HG03469 (cell line): ENCODE measurements at regions not wholly inside any gene's neighbourhood (a gene's known extent, or its start where the extent isn't known, plus 50 kb on each side); places are given as distances from the start of the nearest gene placed in this dataset.
A peak's percentile ranks its signal among the peaks of the same experiment; 100 is the strongest.

Source experiments
- ATAC-seq: cut with Tn5 transposase; IDR thresholded peaks from one replicate; pipeline ENCODE4 v1.9.1; 2021; ENCODE audit warnings: mild to moderate bottlenecking, moderate library complexity, moderate number of reproducible peaks; ENCODE audit not compliant: unreplicated experiment

DNA sequence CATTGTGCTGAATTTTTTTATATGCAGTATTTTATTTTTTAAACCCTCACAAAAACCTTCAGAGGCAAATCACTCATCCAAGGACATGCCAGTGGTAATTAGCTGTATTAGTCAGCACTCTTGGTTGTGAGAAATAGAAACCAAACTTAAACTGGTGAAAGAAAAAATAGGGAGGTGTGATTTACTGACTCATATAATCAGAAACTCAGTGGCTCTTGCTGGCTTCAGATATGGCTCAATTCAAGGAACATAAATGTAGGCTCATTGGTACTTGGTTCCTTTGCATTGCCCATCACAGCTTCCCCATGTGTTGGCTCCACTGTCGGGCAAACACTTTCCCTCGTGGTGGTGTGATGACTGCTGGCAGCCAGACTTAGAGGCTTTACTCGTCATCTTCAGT, 497.2 kb downstream of the MAT2B start:
- peak; percentile 45 for ATAC-seq

DNA sequence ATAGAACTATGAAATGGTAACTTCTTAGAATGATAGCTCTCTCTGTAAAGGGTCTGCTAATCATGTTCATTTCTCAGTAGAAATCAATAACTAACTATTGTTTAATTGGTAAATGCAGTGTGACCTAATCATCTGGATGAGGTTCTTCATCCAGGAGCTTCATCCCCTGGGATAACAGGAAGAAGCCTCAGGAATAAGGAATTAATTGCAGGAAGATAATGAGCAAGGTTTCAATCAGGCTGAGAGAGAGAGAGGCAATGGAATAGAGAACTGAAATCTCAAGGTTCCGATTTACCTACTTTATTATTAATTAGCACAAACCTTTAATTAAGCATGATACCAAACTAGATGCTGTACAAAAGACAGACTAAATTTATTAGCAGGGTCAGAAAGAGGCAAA, 499.7 kb downstream of the MAT2B start:
- no peak for ATAC-seq

DNA sequence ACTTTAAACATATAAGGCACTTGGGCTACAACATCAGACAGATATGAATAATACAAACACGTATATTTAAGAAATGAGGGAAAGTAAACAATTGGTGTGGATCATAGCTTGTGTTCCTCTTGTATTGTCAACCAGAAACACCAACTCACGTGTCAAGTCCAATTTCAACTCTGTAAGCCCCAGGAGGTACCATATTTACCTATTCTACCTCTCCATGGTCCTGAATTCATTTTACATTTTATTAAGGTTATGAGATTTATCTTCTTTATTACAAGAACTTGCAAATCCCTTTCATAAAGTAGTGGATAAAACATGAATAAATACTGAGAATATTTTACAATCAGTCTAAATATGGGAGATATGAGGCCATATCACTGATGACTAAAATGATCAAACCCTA, 501.6 kb downstream of the MAT2B start:
- no peak for ATAC-seq

DNA sequence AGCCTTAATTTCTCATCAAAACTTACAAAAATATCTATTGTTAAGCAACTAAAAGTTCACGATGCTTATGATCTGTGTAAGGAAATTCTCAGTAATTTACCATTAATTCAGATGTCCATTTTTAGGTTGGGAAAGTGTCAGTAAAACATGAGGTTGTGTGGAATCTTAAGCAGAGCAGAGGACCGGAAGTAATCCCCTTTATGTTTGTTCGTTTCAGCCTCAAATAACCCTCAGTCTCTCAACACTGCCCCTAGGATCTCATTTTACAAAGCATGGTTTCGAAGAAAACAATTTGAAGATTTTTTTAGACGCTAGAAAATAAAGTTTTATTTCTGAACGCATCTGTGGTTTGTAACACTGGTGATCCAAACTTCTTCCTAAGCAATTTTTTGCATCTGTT, 504.2 kb downstream of the MAT2B start:
- no peak for ATAC-seq

DNA sequence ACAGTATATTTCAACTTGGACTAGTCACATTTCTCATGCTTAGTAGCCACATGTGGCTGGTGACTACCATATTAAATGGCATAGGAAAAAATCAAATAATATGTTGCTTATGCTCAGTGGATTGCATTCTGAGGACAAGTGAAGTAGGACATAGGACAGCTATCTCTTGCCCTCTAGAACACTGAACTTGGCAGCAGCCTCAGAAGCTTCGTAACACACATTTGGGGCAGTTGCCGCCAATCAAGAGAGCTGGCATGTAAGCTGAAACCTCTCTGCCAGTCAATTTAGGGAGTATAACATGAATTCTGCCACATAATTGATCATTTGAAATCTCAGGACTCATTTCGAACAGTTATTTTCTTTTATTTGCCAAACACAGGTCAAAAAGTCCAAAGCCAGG, 505.5 kb downstream of the MAT2B start:
- ATAC-seq: no peak

DNA sequence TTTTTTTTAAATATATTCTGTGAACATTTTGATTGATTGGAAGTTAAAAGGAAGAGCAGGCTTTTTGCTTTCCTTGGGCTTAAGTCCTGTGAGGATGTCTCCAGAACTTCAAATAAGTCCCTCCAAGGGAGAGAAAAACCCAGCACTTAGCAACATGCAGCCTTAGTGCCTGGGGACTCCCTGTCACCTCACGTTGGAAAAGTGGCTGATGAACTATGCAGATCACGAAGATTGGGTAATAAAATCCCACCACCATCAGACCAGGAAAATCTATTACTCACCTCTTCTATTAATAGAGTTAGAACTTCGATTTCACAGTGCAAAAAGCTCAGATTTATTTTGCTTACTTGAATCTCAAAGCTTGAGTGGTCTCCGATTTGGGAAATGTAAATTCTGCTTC, 507.0 kb downstream of the MAT2B start:
- no peak for ATAC-seq

DNA sequence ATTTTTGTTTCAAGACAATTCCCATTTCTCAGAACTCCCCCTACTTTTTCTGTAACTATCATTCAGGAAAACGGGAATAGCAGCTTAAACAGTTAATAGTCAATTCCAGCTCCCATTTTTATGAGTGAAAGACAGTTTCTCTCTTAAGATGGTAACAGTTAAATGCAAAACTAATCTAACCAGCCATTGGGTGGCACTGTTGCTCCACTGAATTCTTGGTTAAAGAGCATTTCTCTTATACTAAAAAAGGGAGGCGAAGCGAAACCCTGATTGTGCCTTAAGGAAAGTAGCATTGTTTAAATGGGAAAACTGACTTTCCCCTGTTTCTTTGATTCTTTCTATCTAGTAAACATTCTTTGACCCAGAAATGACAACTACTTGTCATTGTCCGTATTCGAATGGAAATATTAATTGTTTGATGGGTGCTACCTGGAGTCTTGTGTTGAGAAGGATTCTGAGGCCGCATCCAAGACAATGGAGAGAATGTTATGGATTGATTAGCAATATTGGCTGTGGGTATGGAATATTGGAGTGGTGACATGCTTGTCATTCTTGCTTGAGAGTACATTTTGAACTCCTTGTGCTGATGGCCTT, 507.8 kb downstream of the MAT2B start:
- ATAC-seq: peak; percentile 78

DNA sequence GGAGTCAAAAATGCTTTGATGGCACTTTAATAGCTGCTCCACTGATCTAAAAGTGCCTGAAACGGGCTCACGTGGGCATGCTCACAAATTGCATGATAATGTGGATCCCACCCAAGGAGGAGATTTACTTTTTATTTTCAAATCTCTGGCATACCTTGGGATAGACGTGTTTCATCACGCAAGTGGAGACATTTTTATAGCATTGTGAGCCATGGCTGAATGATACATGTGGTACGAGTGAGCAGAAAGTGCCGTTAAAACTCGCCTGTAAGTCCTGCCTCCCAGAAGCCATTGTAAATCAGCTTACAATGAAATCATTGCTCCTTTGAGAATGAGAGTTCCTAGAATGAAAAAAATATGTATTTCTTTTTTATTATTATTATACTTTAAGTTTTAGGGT, 514.7 kb downstream of the MAT2B start:
- ATAC-seq: no peak

DNA sequence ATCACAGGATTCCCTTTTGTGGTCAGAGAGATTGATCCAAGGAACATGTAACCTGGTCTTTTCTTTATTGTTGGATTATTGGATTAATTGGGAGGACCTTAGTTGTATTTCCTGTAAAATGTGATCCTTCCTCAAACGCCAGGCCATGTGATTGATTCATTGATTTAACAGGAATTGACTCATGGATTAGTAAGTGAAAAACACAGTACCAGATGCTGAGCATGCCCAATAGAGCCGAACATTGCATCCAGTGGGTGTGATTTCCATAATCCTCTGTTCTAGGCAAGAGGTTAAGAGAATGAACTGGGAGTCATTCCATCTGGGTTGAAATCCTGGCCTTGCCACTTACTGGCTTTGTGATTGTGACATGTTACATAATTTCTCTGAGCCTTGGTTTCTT, 522.3 kb downstream of the MAT2B start:
- ATAC-seq: no peak

DNA sequence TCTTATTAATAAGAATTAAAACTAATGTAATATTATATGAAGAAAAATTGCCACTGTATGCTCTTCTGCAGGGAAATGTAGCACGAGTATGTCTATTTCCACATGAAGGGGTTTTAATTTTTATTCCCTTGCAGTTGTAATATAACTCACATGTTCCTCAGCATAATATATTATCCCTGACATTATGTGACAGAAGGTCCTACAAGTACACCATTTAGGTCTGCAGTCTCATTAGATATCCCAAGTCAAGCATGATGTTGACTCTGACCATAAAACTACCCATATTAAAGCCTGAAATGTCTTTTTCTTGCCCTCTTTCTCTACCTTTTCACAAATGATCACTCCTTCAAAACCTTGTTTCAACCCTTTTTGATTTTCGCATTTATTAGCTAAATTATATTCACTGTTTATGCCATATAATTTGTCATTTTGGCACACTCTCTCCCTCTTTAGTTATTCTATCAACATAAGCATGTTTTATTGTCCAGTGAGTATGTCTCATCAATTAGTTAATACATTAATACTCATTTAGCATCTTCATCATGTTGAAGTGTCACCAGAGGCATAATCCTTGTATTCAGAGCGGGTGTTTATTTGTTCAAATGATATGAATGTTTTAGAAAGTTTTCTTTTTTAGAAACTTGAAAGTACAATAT, 532.8 kb downstream of the MAT2B start:
- ATAC-seq: no peak

DNA sequence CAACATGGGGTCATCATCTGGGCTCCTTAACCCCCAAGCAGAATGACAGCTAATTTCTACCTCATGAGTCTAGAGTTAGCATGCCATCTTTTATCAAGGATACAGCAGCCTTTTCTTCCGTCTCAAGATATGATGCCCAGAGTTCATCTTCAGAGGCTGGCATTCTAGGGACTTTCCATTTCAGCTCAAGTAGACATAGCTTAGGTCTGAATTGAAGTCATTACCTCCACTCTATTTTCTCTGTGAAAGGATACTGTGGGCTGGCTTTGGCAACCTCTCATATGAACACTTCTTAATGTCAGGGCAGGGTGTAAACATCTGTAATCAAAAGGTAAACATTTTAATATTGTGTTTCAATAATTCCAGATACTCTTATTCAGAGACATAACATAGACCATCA, 535.7 kb downstream of the MAT2B start:
- no peak for ATAC-seq

DNA sequence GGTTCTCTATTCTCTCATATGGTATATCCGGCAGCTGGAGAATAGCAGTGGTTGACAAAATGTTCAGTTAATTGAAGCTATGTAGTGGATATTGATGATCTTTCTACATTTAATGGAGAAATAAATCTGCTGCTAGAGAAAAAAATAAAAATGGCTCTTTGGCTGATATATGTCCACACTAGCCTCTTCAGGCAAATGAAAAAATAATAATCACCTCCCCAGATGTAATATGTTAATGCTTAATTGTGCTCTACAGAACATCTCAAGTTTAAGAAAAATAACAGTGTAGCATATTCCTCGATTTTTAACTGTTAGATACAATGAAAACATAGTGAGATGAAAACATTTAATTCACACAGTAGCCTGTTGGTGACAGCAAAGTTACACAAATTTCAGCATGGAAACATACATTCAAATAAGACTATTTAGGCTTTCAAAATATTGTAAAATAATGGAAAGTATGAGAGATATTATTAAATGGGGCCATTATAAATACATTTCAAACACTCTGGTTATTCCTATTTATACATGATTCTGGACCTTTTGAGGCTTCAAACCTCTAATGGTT, 543.0 kb downstream of the MAT2B start:
- ATAC-seq: no peak

DNA sequence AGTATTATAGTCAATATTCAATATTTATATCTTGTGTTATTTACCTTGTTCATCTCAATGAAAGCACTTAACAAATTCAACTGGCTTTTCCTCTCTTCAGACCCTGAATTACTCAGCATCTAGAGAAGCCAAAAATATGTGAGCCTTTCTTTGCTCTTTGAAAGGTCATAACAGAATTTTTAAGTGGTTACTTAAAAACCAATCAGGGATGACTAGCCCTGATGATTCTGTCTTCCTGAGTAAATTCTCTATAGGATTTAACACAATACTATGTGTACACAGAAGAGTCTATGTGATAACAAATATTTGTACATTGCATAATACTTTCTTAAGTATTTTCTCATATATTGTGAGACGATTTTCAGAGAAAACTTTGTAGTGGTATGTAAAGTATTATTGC, 546.3 kb downstream of the MAT2B start:
- ATAC-seq: no peak

DNA sequence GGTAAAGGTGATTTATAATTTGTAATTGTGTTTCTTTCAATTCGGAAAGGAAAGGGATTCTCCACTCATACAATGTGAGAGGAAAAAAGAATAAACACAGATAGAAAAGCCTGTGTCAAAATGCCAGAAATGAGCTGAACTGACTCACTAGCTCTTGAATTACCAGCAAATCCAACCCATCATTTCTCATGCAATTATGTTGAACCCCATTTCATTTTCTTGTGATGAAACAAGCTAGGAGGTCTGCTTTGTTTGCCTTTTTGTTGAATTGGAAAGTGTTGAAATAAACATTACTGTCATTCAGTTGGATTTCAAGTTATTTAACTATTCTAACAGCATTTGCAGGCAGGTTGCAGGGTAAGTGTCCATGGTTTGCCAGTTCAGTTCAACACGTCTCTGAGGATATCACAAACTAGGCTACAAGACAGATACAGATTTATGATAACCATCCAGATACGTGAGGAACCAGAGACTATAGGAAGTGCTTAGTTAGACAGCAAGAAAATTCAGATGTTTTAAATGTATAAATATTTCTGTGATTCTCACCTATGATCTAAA, 547.2 kb downstream of the MAT2B start:
- no peak for ATAC-seq

DNA sequence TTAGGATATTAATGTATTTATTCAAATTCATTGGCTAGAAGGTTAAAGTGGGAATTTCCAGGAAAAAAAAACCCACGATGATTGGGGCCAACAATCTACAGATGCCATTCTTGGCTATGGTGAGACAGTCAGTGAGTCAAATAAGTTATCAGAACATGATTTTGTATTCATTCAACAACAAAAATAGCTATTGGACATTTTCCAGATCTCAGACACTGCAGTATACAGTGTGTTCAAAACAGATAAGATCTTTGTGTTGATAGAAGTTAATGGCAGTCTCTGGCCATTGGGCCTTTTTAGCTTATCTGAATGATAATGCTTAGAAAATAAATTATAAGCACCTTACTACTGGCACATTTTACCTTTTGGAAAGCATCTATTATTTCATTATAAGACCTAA, 547.7 kb downstream of the MAT2B start:
- ATAC-seq: no peak

DNA sequence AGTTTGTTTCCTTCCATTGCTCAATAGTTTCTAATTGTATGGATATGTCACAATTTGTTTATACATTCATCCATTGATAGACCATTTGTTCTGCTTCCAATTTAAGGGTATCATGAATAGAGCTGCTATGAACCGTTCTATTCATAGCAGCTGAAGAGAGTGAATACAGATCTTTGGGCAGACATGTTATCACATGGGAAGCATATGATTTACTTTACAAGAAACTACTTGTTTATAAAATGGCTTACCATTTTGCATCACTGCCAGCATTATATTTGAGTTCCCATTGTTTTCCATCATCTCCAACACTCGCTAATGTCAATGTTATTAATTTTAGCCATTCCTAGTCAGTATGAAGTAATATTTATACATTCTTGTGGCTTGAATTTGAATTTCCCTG, 549.0 kb downstream of the MAT2B start:
- ATAC-seq: no peak

DNA sequence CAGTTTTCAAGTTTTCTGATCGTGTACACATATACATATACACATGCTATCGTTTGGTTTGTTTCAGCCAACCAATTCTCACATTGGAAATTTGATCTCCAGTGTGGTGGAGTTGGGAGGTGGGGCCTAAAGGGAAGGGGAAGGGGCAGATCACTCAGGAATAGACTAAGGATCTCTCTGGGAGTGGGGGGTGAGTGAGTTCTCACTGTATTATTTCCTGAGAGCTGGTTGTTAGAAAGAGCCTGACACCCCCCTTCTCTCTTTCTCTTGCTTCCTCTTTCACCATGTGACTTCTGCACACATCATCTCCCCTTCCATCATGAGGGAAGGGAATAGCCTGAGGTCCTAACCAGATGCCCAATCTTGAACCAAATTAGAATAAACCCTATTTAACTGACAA, 551.7 kb downstream of the MAT2B start:
- no peak for ATAC-seq

DNA sequence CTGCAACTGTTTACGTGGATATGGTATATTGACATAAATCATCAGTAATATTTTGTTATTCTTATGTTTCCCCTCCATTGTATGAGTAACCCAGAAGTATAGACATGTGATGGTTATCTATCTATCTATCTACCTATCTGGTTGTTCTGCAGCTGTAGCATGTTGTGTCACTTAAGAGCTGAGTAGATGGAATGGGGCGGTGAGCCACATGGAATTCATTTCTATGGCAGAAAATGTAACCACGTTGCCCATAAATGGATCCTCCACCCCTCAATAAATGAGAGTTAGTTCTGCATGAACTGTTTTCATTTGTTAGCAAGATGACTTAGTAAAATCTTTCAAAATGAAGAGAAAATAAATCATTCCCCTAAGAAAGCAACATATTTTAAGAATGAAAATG, 553.2 kb downstream of the MAT2B start:
- ATAC-seq: no peak

DNA sequence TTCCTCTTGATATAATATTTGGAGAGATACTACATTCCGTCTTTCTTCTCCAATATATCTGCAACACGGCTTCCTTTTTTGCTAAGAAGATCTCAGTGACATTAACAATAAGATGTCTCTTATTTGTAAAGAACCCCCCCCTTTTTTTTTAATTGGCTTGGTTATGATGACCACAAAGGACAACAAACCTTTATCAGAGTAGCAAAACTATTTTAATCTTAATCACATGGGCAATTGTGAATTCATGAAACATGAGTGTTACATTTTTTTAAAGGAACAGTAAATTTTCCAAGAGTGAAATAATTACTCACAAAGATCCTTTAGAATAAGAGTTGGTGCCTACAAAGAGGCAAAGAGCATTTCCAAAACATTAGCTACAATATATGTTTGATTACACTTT, 554.1 kb downstream of the MAT2B start:
- ATAC-seq: no peak

DNA sequence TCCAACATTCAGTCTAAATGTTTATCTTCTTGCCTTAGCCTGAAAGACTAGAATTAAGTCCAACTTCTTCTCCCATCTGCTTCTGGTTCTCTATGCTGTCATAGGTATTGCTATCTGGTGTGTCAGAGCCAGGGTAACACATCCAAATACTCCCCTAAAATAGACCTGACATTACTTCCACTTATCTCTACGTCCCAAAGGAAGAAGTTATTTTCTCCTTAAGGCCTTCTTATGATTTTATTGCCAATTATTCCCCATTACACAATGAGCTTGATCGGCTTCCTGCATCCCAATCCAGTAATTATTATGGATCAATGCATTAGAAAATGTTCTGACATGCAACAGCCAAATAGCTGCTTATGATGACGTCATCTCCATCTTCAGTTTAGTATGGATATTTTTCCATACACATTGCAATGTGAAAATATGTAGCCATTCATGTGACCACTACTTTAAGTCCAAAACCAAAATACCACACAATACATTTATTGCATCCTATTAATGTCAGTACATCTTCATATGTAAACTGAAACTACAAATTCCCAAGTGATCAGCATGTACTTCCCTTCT, 555.5 kb downstream of the MAT2B start:
- no peak for ATAC-seq

DNA sequence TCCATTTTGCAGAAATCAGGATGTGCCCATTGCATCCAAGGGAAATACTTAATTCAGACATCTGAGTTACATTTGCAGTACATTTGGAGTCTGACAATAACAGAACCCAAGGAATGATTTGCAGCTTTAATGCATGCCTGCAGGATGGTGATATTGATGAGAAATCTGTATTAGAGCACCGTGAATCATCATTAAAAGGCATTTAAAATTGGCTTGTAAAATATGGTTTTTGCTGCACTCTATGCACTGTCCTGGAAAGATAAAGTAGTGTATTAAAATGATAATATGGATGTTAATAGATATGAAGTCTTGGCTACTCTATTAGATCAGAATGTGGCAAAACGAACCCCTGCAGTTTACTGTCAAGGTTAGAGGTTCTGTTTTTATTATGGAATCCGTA, 556.9 kb downstream of the MAT2B start:
- ATAC-seq: no peak

DNA sequence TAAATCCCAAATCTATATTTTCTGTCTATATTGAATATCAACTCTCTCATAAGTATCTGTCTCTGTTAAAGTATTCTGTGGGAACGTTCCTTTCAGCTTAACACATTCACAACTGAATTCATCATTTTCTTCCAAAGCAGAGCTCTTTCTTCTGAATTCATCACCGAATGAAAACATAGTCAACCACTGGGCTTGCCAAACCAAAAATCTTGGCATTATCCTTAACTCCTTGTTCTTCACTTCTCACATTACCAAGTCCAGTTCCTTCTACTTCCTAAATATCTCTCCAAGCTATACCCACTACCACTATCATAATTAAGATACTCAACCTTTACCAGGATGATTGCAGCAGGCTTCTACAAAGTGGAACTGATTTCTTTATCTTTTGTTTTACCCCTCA, 559.8 kb downstream of the MAT2B start:
- no peak for ATAC-seq
